CD4-positive, CD25-positive, alpha-beta regulatory T cell (primary cell): ENCODE measurements at regions not wholly inside any gene's neighbourhood (a gene's known extent, or its start where the extent isn't known, plus 50 kb on each side); places are given as distances from the start of the nearest gene placed in this dataset.
A peak's percentile ranks its signal among the peaks of the same experiment; 100 is the strongest.

Experiments used
- ATAC-seq, 2 donors: fragments of 150-1000 bp; cut with Tn5 transposase; one replicate each; pipeline ENCODE4 v1.10.0; 2021; ENCODE audit warnings: low read depth in 2 of 2, moderate number of reproducible peaks in 2 of 2, moderate library complexity in 1 of 2
- DNase-seq, 3 donors: peaks; one replicate each; pipeline versions ENCODE4 v3.0.0 to v3.0.0-alpha.2; 2012 to 2022; ENCODE audit warnings: mixed read lengths in 1 of 3
- H3K27ac ChIP-seq: one replicate; pipeline ENCODE4 v1.7.0; 2013; ENCODE audit warnings: mild to moderate bottlenecking, low read length; ENCODE audit not compliant: insufficient read depth, poor library complexity, severe bottlenecking
- H3K27me3 ChIP-seq: one replicate; pipeline ENCODE4 v1.7.0; 2013; ENCODE audit warnings: low read length; ENCODE audit not compliant: control insufficient read depth, insufficient read depth
- H3K36me3 ChIP-seq: one replicate; pipeline ENCODE4 v1.7.0; 2013; ENCODE audit warnings: mild to moderate bottlenecking, low read length, moderate library complexity; ENCODE audit not compliant: control insufficient read depth, insufficient read depth
- H3K4me1 ChIP-seq: 2 replicates; pipeline ENCODE4 v1.7.0; 2013; ENCODE audit warnings: mild to moderate bottlenecking, low read length; ENCODE audit not compliant: insufficient read depth, control insufficient read depth, poor library complexity, severe bottlenecking
- H3K4me3 ChIP-seq: one replicate; pipeline ENCODE4 v1.7.0; 2013; ENCODE audit warnings: low read depth, mild to moderate bottlenecking, low read length, moderate library complexity
- H3K9me3 ChIP-seq, 2 experiments: 1 replicate in 1 of 2; 2 replicates in 1 of 2; pipeline ENCODE4 v1.7.0; 2013; ENCODE audit warnings: low read length in 2 of 2, mild to moderate bottlenecking in 1 of 2, moderate library complexity in 1 of 2; ENCODE audit not compliant: control insufficient read depth in 2 of 2
- H3K27ac Mint-ChIP-seq, 3 donors: one replicate each; pipeline ENCODE4 v1.8.0; 2020 to 2022; ENCODE audit warnings: mild to moderate bottlenecking in 3 of 3, mixed read lengths in 3 of 3, moderate library complexity in 2 of 3
- H3K27me3 Mint-ChIP-seq: one replicate; pipeline ENCODE4 v1.8.0; 2022; ENCODE audit warnings: mild to moderate bottlenecking, mixed read lengths
- H3K36me3 Mint-ChIP-seq: one replicate; pipeline ENCODE4 v1.8.0; 2020; ENCODE audit warnings: mixed read lengths
- H3K4me1 Mint-ChIP-seq, 4 donors: one replicate each; pipeline ENCODE4 v1.8.0; 2020 to 2022; ENCODE audit warnings: mixed read lengths in 4 of 4, mild to moderate bottlenecking in 1 of 4
- H3K4me3 Mint-ChIP-seq, 4 donors: one replicate each; pipeline ENCODE4 v1.8.0; 2020 to 2022; ENCODE audit warnings: mild to moderate bottlenecking in 4 of 4, mixed read lengths in 4 of 4, moderate library complexity in 3 of 4
- H3K9me3 Mint-ChIP-seq, 7 donors: one replicate each; pipeline ENCODE4 v1.8.0; 2020 to 2022; ENCODE audit warnings: mixed read lengths in 7 of 7, mild to moderate bottlenecking in 3 of 7, moderate library complexity in 2 of 7

GRCh38 chr15:53434174-53434678 is 325.2 kb downstream of the WDR72 start:
- H3K36me3 Mint-ChIP-seq: no peaks in the 10 kb centered on the region
- no peaks in the 10 kb centered on the region for H3K4me1 ChIP-seq
- H3K27ac Mint-ChIP-seq: no peak overlapping the region

GRCh38 chr15:53416219-53416940 is 343.1 kb downstream of the WDR72 start:
- no peaks in the 10 kb centered on the region for H3K27me3 ChIP-seq
- ATAC-seq: no peak
- no peak overlapping the region for H3K4me3 Mint-ChIP-seq
- H3K36me3 ChIP-seq: no peaks in the 10 kb centered on the region
- no peak overlapping the region for H3K4me3 ChIP-seq
- H3K27me3 Mint-ChIP-seq: no peaks in the 10 kb centered on the region
- H3K27ac ChIP-seq: no peak overlapping the region
- DNase-seq: no peak
- H3K9me3 ChIP-seq: no peaks in the 10 kb centered on the region
- peaks cover 0 to 11% (median 3%) of the 10 kb centered on the region in 7 donors for H3K9me3 Mint-ChIP-seq
- H3K4me1 ChIP-seq: no peaks in the 10 kb centered on the region
- H3K36me3 Mint-ChIP-seq: no peaks in the 10 kb centered on the region
- H3K27ac Mint-ChIP-seq: no peak overlapping the region
- H3K4me1 Mint-ChIP-seq: no peaks in the 10 kb centered on the region

More at GRCh38 chr15:53434174-53434678, 325.2 kb downstream of the WDR72 start:
- H3K9me3 Mint-ChIP-seq: peaks cover 0 to 4% (median 2%) of the 10 kb centered on the region in 7 donors
- H3K36me3 ChIP-seq: no peaks in the 10 kb centered on the region
- H3K27ac ChIP-seq: no peak overlapping the region
- H3K27me3 ChIP-seq: no peaks in the 10 kb centered on the region
- no peak for ATAC-seq
- peaks cover 4% of the 10 kb centered on the region for H3K27me3 Mint-ChIP-seq
- no peaks in the 10 kb centered on the region for H3K9me3 ChIP-seq
- H3K4me3 Mint-ChIP-seq: no peak overlapping the region
- no peaks in the 10 kb centered on the region for H3K4me1 Mint-ChIP-seq
- no peak overlapping the region for H3K4me3 ChIP-seq
- DNase-seq: no peak

GRCh38 chr15:53414167-53414566 is 345.3 kb downstream of the WDR72 start:
- H3K27ac ChIP-seq: no peak overlapping the region
- H3K27me3 ChIP-seq: no peaks in the 10 kb centered on the region
- no peak for DNase-seq
- H3K36me3 ChIP-seq: no peaks in the 10 kb centered on the region
- no peaks in the 10 kb centered on the region for H3K36me3 Mint-ChIP-seq
- H3K27me3 Mint-ChIP-seq: no peaks in the 10 kb centered on the region
- H3K4me1 ChIP-seq: no peaks in the 10 kb centered on the region
- no peaks in the 10 kb centered on the region for H3K4me1 Mint-ChIP-seq
- H3K9me3 ChIP-seq: no peaks in the 10 kb centered on the region
- H3K27ac Mint-ChIP-seq: peak overlapping the region in 1 of 3 donors; percentile 48
- peaks cover 0 to 10% (median 3%) of the 10 kb centered on the region in 7 donors for H3K9me3 Mint-ChIP-seq
- no peak for ATAC-seq
- no peak overlapping the region for H3K4me3 ChIP-seq
- no peak overlapping the region for H3K4me3 Mint-ChIP-seq

GRCh38 chr15:53412542-53412941 is 346.9 kb downstream of the WDR72 start:
- no peak for DNase-seq
- Mint-ChIP-seq H3K27me3 (no peaks in the 10 kb centered on the region), H3K27ac (no peak overlapping the region), H3K36me3 (no peaks in the 10 kb centered on the region), H3K4me1 (no peaks in the 10 kb centered on the region), H3K9me3 (peaks cover 0 to 8% (median 2%) of the 10 kb centered on the region in 7 donors), H3K4me3 (no peak overlapping the region)
- H3K27ac ChIP-seq: no peak overlapping the region
- H3K27me3 ChIP-seq: no peaks in the 10 kb centered on the region
- H3K36me3 ChIP-seq: no peaks in the 10 kb centered on the region
- no peak for ATAC-seq
- no peaks in the 10 kb centered on the region for H3K9me3 ChIP-seq
- H3K4me3 ChIP-seq: no peak overlapping the region
- H3K4me1 ChIP-seq: no peaks in the 10 kb centered on the region

- ATAC-seq (no peak), DNase-seq (no peak)
- Histone ChIP-seq H3K36me3 (no peaks in the 10 kb centered on the region), H3K4me1 (no peaks in the 10 kb centered on the region), H3K4me3 (no peak overlapping the region), H3K9me3 (no peaks in the 10 kb centered on the region), H3K27ac (no peak overlapping the region), H3K27me3 (no peaks in the 10 kb centered on the region)
- no peak overlapping the region for H3K27ac Mint-ChIP-seq
- H3K9me3 Mint-ChIP-seq: peaks cover 0 to 2% (median 0%) of the 10 kb centered on the region in 7 donors
- H3K4me3 Mint-ChIP-seq: no peak overlapping the region
- no peaks in the 10 kb centered on the region for H3K4me1 Mint-ChIP-seq
- no peaks in the 10 kb centered on the region for H3K27me3 Mint-ChIP-seq
- H3K36me3 Mint-ChIP-seq: no peaks in the 10 kb centered on the region
Measured at GRCh38 chr15:53404930-53405493, 354.5 kb downstream of the WDR72 start.

GRCh38 chr15:53401503-53401902 is 358.0 kb downstream of the WDR72 start:
- Mint-ChIP-seq H3K4me3 (no peak overlapping the region), H3K4me1 (no peaks in the 10 kb centered on the region), H3K36me3 (no peaks in the 10 kb centered on the region), H3K9me3 (no peaks in the 10 kb centered on the region), H3K27ac (no peak overlapping the region), H3K27me3 (no peaks in the 10 kb centered on the region)
- no peak for DNase-seq
- no peaks in the 10 kb centered on the region for H3K36me3 ChIP-seq
- no peak overlapping the region for H3K27ac ChIP-seq
- no peaks in the 10 kb centered on the region for H3K27me3 ChIP-seq
- H3K9me3 ChIP-seq: no peaks in the 10 kb centered on the region
- H3K4me3 ChIP-seq: no peak overlapping the region
- ATAC-seq: no peak
- no peaks in the 10 kb centered on the region for H3K4me1 ChIP-seq

GRCh38 chr15:53400986-53401385 is 358.5 kb downstream of the WDR72 start:
- no peak for ATAC-seq
- H3K9me3 Mint-ChIP-seq: no peaks in the 10 kb centered on the region

More at GRCh38 chr15:53400986-53401385, 358.5 kb downstream of the WDR72 start:
- no peaks in the 10 kb centered on the region for H3K27me3 Mint-ChIP-seq
- no peak overlapping the region for H3K27ac Mint-ChIP-seq
- Histone ChIP-seq H3K36me3 (no peaks in the 10 kb centered on the region), H3K27ac (no peak overlapping the region), H3K9me3 (no peaks in the 10 kb centered on the region), H3K27me3 (no peaks in the 10 kb centered on the region), H3K4me1 (no peaks in the 10 kb centered on the region), H3K4me3 (no peak overlapping the region)
- no peak for DNase-seq
- no peaks in the 10 kb centered on the region for H3K36me3 Mint-ChIP-seq
- peak overlapping the region in 1 of 4 donors; percentile 29 for H3K4me3 Mint-ChIP-seq
- H3K4me1 Mint-ChIP-seq: no peaks in the 10 kb centered on the region
